K562 (cell line): ENCODE measurements at regions not wholly inside any gene's neighbourhood (a gene's known extent, or its start where the extent isn't known, plus 50 kb on each side); places are given as distances from the start of the nearest gene placed in this dataset.

ENCODE experiments used
- FOXJ2 ChIP-seq: fragments of 200-800 bp; sonication (Bioruptor generic); IDR thresholded peaks from 2 replicates; pipeline ENCODE4 v1.6.1; 2016; ENCODE audit warnings: missing genetic modification characterization, missing compliant biosample characterization
- HDAC6 ChIP-seq: IDR thresholded peaks from 2 replicates; pipeline ENCODE4 v1.6.1; 2012; ENCODE audit warnings: low read depth, mild to moderate bottlenecking, control low read depth, inconsistent platforms, low read length, moderate library complexity
- NFE2L1 ChIP-seq: fragments of 450-650 bp; IDR thresholded peaks from 2 replicates; pipeline ENCODE4 v1.6.1; 2016; ENCODE audit warnings: missing genetic modification characterization, low read depth, mild to moderate bottlenecking, missing compliant biosample characterization, moderate library complexity, borderline replicate concordance
- OTX1 ChIP-seq: fragments of 450-650 bp; formaldehyde crosslinking; IDR thresholded peaks from 2 replicates; pipeline ENCODE4 v1.4.0; 2022; ENCODE audit warnings: mild to moderate bottlenecking
- POLR3A ChIP-seq: IDR thresholded peaks from 2 replicates; pipeline ENCODE4 v1.6.1; 2011; ENCODE audit warnings: borderline replicate concordance, mild to moderate bottlenecking, moderate library complexity; ENCODE audit not compliant: insufficient read length, insufficient read depth; ENCODE audit errors: extremely low read depth
- RAD21 ChIP-seq, 2 experiments: fragments of 250-450 bp in 1 of 2; fragments of 450-650 bp in 1 of 2; sonication (Bioruptor Pico) in 1 of 2; formaldehyde crosslinking in 1 of 2; IDR thresholded peaks in 1 of 2; conservative IDR thresholded peaks in 1 of 2; 2 replicates each; pipeline versions ENCODE4 v1.4.0 to v1.8.0; 2020 to 2022; ENCODE audit warnings: mild to moderate bottlenecking in 2 of 2, moderate library complexity in 1 of 2
- SIN3A ChIP-seq, 2 experiments: fragments of 150-350 bp in 1 of 2; IDR thresholded peaks; 2 replicates each; pipeline ENCODE4 v1.6.1; 2011 to 2016; ENCODE audit warnings: borderline replicate concordance in 2 of 2, low read depth in 2 of 2, low read length in 2 of 2, mild to moderate bottlenecking in 2 of 2, moderate library complexity in 2 of 2; ENCODE audit not compliant: control insufficient read depth in 1 of 2
- SOX6 ChIP-seq: fragments of 450-650 bp; IDR thresholded peaks from 2 replicates; pipeline ENCODE4 v1.6.1; 2014; ENCODE audit warnings: mild to moderate bottlenecking
- TCF7 ChIP-seq: sonication (generic); IDR thresholded peaks from 2 replicates; pipeline ENCODE4 v1.6.1; 2016; ENCODE audit warnings: antibody characterized with exemption, borderline replicate concordance
- ZNF311 ChIP-seq: fragments of 250-450 bp; sonication (Bioruptor Pico); IDR thresholded peaks from 2 replicates; pipeline ENCODE4 v1.4.0; 2020; ENCODE audit warnings: mild to moderate bottlenecking, moderate library complexity
- TF ChIP-seq, protein P1 (sequence below), 3 experiments: IDR thresholded peaks in 2 of 3; conservative IDR thresholded peaks in 1 of 3; 2 replicates each; pipeline ENCODE4 v1.5.1; 2011 to 2012; ENCODE audit warnings: low read length in 3 of 3, mild to moderate bottlenecking in 3 of 3, control low read depth in 2 of 3, improper control_type of control experiment in 1 of 3, inconsistent platforms in 1 of 3, low read depth in 1 of 3, mixed read lengths in 1 of 3, moderate library complexity in 1 of 3; ENCODE audit not compliant: insufficient read depth in 2 of 3

DNA sequence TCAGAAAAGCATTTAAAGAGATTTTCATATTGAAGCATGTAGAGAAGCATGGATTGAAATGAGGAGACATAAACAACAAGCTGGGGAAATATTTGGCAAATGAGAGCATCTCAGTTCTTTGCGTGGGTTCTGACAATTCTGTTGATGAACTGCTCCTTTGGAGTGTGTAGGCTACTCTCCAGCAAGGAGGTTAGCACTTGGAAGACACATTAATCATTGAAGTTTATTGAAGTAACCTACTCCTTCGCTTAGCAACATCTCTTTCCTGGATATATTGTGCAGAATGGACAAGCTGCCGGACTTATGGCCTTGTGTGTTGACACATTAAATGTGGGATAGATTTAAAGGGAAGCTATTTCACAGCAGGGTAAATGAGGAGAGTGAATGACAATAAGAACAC lies 354.5 kb upstream of the VWC2 start:
- TF ChIP-seq RAD21 (CRISPR knock-in tag; conservative IDR thresholded peaks at IDR 0.05 in 1 of 2, IDR thresholded peaks at IDR 0.05 in 1 of 2) (no peak), SOX6 (no peak), ZNF311 (CRISPR knock-in tag) (no peak), FOXJ2 (tag) (no peak), TCF7 (no peak), POLR3A (no peak), SIN3A (IDR thresholded peaks at IDR 0.05; ENCODE audit: borderline replicate concordance in 2 of 2, control insufficient read depth in 1 of 2, low read depth in 2 of 2, low read length in 2 of 2) (no peak), HDAC6 (no peak), OTX1 (CRISPR knock-in tag) (no peak), NFE2L1 (tag) (no peak)
- TF ChIP-seq, protein P1, sequence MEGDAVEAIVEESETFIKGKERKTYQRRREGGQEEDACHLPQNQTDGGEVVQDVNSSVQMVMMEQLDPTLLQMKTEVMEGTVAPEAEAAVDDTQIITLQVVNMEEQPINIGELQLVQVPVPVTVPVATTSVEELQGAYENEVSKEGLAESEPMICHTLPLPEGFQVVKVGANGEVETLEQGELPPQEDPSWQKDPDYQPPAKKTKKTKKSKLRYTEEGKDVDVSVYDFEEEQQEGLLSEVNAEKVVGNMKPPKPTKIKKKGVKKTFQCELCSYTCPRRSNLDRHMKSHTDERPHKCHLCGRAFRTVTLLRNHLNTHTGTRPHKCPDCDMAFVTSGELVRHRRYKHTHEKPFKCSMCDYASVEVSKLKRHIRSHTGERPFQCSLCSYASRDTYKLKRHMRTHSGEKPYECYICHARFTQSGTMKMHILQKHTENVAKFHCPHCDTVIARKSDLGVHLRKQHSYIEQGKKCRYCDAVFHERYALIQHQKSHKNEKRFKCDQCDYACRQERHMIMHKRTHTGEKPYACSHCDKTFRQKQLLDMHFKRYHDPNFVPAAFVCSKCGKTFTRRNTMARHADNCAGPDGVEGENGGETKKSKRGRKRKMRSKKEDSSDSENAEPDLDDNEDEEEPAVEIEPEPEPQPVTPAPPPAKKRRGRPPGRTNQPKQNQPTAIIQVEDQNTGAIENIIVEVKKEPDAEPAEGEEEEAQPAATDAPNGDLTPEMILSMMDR (IDR thresholded peaks at IDR 0.05 in 2 of 3, conservative IDR thresholded peaks at IDR 0.05 in 1 of 3; ENCODE audit: insufficient read depth in 2 of 3, low read depth in 1 of 3, low read length in 3 of 3): no peak
